AG20443 (cell line): ENCODE measurements at regions not wholly inside any gene's neighbourhood (a gene's known extent, or its start where the extent isn't known, plus 50 kb on each side); places are given as distances from the start of the nearest gene placed in this dataset.

ENCODE experiments used
- DNase-seq: peaks from one replicate; pipeline ENCODE4 v3.0.0; 2012; ENCODE audit warnings: low spot score, mixed read lengths

DNA sequence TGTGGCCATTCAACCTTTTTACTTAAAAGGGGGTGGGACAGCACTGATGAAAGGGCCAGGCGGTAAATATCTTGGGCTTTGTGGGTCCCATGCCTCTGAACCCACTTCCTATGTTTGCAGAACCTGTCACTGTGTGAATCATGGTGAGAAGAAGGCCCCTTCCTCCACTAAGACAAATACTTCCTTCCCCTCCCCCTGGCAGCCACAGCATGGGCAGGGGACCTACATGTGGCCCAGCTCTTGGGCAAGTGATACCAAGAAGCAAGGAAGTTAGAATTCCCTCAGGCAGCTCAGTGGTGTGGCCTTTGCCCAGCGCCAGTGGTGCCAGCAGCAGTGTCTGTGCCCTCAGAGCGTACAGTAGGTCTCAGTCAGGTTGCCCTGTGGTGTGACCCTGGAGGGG is 168.6 kb downstream of the TRIM33 start:
- no peak for DNase-seq

DNA sequence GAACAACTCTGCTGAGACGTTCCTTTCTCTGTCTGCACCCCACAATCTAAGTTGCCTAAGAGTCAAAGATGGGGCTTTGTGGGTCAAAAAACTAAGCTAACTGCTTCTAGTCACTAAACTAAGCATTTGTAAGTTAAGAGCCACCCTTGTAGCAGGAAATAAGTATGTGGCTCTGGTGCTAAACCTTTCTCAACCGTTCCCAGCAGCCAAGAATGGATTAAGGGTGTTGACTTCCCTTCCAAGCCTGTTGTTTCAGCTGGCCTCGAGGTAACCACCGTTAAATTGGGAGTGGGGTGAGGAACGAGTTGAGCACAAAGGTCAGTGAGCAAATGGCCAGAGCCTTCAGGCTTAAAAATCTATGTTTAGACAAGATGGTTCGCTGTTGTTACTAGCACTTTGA is 169.1 kb downstream of the TRIM33 start:
- DNase-seq = no peak

DNA sequence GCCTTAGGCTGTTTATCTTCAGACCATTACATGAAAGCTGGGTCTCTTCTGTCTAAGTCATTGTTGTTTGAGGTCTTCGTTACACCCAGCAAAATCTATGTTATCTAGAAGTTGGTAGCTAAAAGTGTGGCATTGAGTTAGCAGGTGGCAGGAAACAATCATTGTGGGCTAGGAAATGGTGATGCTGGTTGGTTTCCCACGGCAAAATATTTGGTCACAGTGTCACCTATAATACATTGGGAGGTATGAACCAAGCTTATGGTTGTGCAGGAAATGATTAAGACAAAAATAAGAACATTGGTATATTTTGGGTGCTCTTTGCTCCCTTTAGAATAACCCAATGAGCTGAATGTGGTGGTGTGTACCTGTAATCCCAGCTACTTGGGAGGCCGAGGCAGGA is 169.7 kb downstream of the TRIM33 start:
- no peak for DNase-seq

DNA sequence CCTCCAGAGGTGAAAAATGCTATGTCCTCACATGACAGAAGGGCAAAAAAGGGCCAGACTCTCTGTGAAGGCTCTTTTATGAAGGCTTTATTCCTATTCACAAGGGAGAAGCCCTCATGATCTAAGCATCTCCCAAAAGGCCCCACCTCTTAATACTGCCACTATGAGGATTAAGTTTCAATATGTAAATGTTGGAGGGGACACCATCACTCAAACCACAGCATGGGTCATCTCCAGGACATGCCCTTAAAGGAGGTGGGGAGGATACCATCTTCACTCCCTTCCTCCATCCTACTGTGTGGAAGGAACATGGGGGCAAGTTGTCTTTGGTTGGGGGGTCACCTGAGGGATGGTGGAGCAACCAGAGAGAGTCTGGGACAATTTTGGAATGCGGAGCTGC is 170.1 kb downstream of the TRIM33 start:
- no peak for DNase-seq

DNA sequence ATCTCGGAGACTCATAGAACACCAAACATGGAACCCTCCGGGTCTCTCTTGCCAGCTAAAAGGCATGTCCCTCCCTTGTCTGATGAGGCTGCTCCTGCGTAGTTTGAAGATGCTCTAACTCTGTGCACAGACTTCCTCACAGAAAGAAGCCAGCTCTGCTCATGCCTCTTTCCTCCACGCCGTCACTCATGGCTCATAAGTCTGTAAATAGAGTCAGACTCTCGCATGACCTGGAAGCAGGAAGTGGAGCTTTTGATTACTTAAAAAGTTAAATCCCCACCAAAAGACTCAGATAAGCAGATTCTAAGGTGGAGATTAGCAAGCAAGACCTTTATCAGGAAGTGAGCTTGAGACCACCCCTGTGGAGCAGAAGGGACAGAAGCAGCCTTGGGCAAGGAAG is 171.6 kb downstream of the TRIM33 start:
- DNase-seq = no peak

DNA sequence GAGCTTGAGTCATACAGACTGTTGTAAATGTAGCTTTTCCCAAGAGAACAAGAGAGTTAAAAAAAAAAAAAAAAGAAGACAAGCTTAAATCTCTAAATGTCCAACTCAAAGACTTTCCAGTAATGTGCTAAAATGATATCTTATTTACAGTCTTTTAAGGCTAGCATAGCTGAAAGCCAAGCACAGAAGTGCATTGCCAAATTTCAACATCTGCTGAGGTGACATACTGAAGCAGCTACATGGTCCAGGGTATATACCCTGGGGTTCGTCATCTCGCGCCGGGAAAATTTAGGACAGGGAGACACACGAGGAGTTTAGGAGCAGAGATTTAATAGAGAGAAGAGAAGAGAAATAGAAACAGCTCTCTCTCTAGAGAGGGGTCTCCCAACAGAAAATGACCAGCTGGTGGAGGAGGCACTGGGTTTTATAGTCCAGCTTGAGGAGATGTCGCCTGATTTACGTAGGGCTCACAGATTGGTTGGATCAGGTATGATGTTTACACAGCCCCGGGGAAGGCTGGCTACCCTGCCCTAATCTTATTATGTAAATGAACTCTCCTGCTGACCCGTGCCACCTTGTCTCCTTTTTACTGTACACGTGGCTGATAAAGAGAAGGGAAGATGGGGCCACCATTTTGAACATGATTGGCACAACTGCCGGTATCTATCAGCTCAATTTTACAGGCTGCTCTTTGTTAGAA is 172.7 kb downstream of the TRIM33 start:
- no peak for DNase-seq

DNA sequence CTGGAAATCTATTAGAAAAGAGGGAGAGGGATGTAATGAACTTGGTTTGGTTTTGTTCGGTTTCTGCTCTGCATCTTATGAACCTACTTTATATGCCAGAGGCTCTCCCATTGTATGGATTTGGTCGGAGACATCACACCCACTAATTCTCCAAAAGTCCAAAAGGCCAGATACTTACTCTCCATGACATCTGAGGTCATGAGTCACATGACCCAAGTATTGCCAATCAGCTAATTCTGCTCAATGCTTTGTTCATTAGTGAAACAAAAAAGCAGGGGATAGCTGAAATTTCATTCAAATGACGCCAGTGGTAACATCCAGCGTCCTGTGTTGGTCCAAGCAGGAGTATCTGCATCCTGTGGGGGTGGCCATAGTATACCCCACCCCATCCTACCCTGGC is 173.6 kb downstream of the TRIM33 start:
- no peak for DNase-seq

DNA sequence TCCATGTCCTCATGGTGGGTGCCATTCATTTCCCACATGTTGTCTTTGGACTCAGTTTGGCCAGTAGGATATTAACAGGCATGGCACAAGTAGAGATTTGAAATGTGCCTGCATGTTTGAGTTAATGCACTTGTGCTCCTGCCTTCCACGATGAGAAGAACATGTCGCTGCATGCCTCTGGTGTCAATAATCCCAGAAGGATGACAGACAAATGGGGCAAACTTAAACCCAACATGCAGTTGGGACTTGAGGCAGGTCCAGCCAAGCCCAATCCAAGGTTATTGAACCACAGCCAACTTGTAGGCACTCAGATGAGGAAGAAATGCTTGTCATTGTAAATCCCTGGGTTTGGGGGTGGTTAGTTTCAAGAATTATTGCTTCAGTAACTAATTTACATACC is 174.6 kb downstream of the TRIM33 start:
- DNase-seq = no peak

DNA sequence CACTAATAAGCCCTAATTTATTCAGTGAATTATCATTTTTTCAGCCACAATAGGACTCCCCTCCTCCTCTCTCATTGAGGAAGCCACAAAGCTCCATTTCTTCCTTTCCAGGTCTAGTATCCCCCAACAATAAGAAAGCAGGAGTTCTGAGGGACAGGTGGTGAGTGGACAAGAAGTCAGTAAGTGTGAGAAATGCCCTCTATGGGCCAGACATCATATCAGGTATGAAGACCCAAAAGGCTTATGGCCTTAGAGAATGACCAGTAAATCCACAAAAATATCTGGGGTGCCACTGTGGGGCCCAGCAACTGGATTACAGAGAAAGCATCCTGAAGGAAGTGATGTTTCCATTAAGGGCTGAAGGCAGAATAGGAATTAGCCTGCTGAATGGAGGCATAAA is 175.7 kb downstream of the TRIM33 start:
- no peak for DNase-seq

DNA sequence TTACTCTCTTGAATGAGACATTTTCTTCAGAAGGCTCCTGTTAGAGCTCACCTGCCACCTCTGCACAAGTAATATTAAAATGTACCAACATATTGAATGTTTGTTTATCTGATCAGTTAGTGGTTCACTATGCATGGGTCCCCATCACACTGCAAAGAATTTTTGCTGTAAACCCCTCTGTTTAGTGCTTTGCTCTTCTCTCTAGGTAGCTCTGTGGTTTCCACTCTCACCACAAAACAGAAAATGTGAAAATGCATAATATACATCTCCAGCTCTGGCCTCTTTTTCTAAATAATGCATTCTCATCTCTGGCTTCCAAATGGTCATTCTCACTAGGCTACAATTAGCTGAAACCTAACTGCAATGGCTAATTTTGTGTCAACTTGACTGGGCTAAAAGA is 176.7 kb downstream of the TRIM33 start:
- DNase-seq = no peak

DNA sequence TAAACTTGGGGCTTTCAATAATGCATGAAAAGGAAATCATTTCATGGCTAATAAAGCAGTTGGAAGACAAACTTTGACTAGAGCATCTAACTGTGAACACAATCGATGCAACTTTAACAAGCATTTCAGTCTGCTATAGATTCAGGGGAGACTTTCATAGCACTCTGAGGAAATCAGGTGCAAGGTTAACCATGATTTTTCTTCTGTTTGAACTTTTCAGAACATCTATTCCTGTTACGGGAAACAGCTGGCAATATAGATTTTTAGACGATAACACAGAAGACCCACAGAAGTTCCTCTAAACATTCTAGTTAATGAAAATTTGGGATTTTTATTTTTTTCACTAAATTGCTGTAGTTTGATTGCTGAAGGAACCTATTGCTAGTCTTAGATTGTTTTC is 177.3 kb downstream of the TRIM33 start:
- DNase-seq = no peak

DNA sequence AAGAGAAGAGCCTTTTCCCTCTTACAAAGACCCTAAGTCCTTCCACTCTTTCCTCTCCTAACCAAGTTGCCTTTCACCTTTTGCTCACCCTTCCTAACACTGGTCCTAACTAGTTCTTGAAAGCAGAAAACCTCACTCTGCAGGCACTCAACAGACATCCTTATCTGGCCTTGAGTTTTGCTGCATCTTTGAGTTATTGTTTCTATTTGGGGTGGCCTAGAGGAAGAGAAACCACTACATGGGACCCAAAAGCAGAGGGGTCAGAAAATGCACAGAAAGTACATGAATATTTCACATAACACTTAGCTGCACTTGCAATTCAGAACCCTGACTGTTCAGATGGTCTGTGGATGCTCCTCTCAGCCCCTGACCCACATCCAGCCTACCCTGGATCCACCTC is 178.3 kb upstream of the SYT6 start:
- DNase-seq = no peak

DNA sequence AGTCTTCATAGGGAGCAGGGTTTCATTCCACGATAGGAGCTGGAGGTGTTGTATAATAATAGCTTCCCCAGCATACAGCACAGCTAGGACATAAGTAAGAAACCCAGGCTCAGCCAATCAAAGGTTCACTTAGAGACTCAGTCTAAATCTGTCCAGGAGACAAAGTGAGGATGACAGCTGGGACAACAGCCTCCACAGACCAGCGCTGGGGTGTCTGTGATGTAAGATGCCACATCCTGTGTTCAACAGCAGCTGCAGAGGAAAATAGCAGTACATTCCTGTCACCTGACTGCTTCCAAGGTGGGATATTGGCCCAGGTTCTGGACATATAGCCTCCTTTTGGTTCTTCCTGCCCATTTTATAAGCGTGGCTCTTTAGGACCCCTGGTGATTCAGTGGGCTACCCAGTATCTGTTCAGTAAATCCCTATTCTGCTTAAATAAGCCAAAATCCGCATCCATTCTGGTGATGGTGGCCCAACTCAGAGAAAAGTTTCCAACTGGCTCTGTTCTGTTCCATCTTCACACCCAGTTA is 176.8 kb upstream of the SYT6 start:
- no peak for DNase-seq

DNA sequence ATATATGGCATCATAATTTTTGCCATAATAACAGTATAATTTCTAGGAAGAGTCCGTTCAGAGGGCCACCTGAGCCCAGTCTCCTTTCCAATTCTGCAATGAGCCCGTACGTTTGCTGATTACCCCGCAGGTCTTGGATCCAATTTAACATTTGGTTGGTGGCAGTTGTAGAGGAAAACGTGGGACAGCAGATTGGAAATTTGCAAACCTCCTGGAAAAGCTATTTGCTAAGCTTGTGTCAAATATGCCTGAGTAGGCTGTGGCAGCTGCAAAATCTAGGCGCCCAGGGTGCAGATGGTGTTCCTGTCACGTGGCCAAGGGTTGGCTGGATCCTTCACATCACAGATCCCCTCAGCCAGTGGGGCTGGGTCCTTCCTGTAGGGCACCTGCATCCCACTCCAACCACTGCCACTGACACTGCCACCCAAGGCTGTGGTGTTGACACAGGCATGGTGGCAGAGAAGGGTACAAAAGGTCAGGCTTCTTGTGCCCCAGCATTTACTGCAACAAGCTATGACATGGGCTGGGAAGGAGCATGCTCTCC is 174.8 kb upstream of the SYT6 start:
- DNase-seq = no peak

DNA sequence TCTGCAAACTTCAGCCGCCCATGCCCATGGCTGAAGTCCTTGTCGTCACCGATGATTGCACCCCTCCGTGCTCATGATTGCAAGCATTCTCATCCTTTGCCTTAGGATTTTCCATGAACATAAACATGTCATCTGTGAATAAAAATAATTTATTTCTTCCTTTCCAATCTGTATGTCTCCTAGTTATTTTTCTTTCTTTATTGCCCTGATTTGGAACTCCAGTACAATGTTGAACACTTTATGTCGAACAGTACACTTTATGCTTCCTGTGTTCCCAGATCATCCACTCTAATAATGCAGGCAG is 170.9 kb upstream of the SYT6 start:
- DNase-seq = no peak

DNA sequence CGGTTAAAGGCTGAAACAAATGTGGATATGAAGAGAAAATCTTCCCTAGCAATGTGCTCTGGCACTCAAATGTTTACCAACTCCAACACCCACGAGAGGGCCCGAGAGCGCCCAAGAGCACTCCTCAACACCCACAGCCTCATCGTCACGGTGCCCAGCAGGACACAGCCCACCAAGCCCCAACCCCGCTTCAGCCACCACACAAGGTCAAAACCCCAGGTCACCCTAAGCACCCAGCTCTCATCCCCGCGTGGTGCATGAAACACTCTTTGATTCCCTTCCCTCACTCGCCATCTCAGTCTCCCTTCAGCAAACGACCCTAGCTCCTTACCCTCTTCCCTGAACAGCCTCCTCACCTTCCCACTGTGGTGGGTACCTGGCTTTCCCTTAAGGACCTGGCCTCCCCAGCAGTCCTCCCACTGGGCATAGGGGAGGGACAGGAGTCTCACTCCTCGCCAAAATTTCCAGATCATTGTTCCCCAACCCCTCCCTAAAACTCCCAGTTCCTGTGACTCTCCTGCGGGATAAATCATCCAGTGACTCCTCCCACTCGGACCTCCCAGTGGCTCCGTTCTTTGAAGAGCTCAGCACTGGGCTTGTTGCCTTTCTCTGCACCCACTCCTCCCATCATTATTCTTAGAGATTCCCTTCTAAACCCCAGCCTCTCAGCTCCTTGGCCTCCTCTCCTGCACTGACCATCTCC is 170.4 kb upstream of the SYT6 start:
- DNase-seq = no peak

DNA sequence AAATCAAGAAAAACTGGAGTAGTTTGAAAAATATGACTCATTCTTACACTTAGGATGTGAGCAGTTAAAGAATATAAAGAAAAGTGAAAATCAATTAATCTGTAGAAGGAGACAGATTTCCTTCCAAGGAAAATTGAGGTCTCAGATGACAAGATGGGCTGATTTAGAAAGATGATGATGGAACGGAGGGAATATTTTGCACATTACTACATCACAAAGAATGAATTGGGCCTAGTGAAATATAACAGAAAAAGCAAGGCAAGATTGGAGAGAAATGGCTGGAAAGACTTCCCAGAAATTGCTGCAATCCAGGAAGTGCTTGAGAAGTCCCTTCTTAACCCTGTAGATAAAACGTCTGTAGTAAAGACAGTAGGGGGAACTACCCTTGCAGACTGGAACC is 169.1 kb upstream of the SYT6 start:
- no peak for DNase-seq

DNA sequence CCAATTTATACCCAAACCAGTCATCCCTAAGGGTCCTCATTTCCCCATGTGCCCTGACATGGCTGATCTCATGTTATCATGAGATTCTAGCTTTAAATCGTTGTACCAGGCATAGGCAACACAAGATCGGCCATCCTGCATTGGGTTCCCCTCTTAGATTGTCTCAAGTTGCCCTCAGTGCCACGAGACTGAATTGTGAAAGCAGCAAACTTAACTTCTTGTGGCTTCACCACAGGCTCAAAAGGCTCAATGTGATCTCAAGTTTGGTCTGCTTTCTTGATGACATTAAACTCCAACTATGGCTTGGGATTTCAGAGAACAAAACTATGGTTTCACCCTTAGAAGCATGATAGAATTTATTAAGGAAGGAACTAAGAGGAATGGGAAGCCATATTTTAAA is 168.5 kb upstream of the SYT6 start:
- DNase-seq = no peak

DNA sequence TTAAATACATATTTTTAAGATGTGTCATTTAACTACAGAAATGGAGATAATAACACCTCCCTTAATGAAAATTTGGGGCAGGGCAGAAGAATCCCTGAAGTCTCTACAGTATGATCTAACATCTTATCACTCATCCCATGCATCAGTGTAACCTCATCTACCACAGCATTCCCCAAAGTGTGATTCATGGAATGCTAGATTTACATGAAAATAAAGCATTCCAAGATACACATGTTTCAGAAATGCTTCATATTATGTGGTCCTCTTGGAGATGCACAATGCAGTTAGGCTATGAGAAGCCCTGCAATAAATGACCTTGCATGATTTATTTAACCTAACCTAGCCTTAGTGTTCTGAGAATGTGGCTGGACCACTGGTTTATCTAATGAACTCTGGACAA is 166.9 kb upstream of the SYT6 start:
- peak; percentile 82 for DNase-seq

DNA sequence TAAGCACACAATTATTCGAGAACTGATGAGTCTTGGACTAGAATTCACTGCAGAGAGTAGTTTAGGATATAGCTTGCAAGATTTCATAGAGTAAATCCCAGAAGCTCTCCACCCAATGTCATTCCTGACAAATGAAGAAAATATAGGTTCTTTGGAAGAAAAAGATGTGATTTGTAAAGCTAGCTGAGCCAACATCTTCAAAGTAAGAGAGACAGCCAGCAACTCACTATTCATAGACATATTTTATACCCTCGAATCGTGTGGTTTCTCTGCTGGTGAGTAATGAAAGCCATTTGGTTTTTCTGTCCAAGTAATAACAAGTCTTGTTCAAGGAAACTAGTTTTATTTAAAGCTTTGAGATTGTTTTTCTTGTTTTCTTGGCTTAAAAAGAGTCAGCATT is 165.7 kb upstream of the SYT6 start:
- DNase-seq = peak; percentile 44

DNA sequence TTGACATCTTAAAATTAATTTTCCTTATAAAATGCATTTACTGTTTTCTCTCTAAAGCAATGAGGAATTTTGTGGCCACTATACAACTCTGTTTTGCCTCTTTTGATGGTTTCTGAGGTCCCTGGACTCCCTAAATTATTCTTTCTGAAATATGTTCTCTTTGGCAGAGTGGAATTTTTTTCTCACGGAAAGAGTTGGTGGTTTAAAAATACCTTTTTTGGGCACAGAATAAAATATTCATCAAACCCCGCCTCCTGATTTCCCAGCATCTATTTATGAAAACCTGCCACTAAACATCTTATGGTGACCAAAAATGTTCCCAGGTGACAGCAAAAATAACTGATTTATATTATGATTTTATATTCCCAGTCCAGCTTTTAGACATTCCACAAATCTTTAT is 165.3 kb upstream of the SYT6 start:
- no peak for DNase-seq

DNA sequence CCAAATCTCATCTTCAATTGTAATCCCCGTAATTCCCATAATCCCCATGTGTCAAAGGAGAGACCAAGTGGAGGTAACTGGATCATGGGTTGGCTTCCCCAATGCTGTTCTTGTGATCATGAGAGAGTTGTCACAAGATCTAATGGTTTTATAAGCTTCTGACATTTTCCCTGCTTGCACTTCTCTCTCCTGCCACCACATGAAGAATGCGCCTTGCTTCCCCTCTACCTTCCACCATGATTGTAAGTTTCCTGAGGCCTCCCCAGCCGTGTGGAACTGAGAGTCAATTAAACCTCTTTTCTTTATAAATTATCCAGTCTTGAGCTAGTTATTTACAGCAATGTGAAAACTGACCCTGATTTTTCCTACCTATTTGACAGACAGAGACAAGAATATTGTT is 162.5 kb upstream of the SYT6 start:
- no peak for DNase-seq

DNA sequence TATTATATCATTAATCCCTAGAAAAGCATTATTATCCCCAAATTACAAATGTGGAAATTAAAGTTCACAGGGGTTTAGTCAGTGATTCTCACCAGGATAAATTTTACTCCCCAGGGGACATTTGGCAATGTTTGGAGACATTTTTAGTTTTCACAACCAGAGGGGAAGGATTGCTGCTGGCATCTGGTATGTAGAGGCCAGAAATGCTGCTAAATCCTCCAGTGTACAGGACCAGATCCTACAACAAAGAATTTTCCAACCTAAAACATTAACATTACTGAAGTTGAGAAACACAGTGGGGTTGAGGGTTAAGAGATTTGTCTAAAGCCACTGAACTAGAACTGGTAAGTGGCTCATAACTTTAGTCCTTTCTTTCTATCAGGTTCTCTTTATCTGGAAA is 162.0 kb upstream of the SYT6 start:
- peak; percentile 35 for DNase-seq

DNA sequence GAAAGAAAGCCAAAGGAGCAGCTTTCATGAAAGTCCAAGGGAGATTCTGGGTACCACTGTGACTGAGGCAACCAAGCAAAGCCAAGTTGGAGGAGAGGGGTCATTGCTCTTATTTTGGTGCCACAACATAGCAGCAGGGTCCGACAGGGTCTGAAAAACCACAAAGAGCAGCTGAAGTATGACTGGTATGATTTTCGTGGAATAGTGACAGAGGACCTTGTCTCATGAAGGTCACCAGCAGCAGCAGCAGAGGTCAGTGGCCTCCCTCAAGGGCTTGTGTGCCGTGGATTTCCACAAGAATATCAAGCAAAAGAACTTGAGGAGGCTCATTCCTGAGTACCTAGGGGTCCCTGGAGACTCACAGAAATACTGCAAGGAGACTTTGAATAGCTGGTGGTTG is 160.9 kb upstream of the SYT6 start:
- DNase-seq = no peak
